B cell (primary cell): ENCODE measurements at regions not wholly inside any gene's neighbourhood (a gene's known extent, or its start where the extent isn't known, plus 50 kb on each side); places are given as distances from the start of the nearest gene placed in this dataset.

Source experiments
- CTCF ChIP-seq: fragments of 200-600 bp; IDR thresholded peaks from one replicate; pipeline ENCODE4 v1.8.0; 2022; ENCODE audit warnings: antibody characterized with exemption, mild to moderate bottlenecking
- EZH2 ChIP-seq: IDR thresholded peaks from 2 replicates; pipeline ENCODE4 v1.6.1; 2012; ENCODE audit warnings: borderline replicate concordance, low read depth, mild to moderate bottlenecking, moderate library complexity, low read length; ENCODE audit not compliant: insufficient read depth, poor library complexity, severe bottlenecking

GRCh38 chr13:61901946-61902541 lies 486.4 kb upstream of the PCDH20 start:
- TF ChIP-seq EZH2 = no peak
- no peak for TF ChIP-seq CTCF
